Hepatocyte (in vitro differentiated cells): ENCODE measurements at regions not wholly inside any gene's neighbourhood (a gene's known extent, or its start where the extent isn't known, plus 50 kb on each side); places are given as distances from the start of the nearest gene placed in this dataset.

Source experiments
- CTCF ChIP-seq: fragments of 200-600 bp; sonication (generic); IDR thresholded peaks from 2 replicates; pipeline ENCODE4 v1.5.1; 2016; ENCODE audit warnings: antibody characterized with exemption, mild to moderate bottlenecking; ENCODE audit not compliant: poor library complexity
- EZH2 ChIP-seq: fragments of 200-600 bp; sonication (generic); IDR thresholded peaks from 2 replicates; pipeline ENCODE4 v1.6.1; 2016; ENCODE audit warnings: antibody characterized with exemption, mild to moderate bottlenecking, borderline replicate concordance

- no peak for TF ChIP-seq EZH2
- peak; percentile 61 for TF ChIP-seq CTCF
These were observed 114.2 kb downstream of the TTC6 start for GRCh38 chr14:37709419-37710195.
